ENCODE measurements at regions not wholly inside any gene's neighbourhood (a gene's known extent, or its start where the extent isn't known, plus 50 kb on each side); places are given as distances from the start of the nearest gene placed in this dataset.

DNA sequence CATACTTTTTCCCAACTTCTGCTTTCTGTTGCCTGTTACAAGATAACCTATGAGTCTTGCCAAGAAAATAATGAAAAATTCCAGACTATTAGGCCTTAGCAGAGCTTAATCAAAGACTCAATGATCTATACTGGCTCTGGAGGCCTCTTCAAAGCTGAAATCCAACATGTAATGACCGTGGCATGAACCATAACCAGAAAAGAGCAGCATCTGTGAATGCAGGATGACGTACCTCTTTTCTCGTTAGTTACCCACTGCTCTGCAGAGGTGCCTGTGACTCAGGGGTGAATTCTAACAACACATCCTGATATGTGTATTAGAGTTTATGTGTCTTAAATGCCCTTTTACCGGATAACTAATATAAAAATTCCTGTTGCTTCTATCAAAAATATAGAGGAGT is 645.4 kb downstream of the PRELID2 start:
- no peak for TF ChIP-seq POLR2AphosphoS5 (IDR thresholded peaks at IDR 0.05; ENCODE audit: low read depth, low read length)
- no peak for TF ChIP-seq FOXP2 (optimal IDR thresholded peaks at IDR 0.05; ENCODE audit: borderline replicate concordance, extremely low read depth, extremely low read length, insufficient read depth)
- TF ChIP-seq, protein P1, sequence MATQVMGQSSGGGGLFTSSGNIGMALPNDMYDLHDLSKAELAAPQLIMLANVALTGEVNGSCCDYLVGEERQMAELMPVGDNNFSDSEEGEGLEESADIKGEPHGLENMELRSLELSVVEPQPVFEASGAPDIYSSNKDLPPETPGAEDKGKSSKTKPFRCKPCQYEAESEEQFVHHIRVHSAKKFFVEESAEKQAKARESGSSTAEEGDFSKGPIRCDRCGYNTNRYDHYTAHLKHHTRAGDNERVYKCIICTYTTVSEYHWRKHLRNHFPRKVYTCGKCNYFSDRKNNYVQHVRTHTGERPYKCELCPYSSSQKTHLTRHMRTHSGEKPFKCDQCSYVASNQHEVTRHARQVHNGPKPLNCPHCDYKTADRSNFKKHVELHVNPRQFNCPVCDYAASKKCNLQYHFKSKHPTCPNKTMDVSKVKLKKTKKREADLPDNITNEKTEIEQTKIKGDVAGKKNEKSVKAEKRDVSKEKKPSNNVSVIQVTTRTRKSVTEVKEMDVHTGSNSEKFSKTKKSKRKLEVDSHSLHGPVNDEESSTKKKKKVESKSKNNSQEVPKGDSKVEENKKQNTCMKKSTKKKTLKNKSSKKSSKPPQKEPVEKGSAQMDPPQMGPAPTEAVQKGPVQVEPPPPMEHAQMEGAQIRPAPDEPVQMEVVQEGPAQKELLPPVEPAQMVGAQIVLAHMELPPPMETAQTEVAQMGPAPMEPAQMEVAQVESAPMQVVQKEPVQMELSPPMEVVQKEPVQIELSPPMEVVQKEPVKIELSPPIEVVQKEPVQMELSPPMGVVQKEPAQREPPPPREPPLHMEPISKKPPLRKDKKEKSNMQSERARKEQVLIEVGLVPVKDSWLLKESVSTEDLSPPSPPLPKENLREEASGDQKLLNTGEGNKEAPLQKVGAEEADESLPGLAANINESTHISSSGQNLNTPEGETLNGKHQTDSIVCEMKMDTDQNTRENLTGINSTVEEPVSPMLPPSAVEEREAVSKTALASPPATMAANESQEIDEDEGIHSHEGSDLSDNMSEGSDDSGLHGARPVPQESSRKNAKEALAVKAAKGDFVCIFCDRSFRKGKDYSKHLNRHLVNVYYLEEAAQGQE (IDR thresholded peaks at IDR 0.05; ENCODE audit: insufficient read depth in 1 of 2, low read depth in 2 of 2, low read length in 2 of 2), result no peak
- TF ChIP-seq SIN3A (IDR thresholded peaks at IDR 0.05; ENCODE audit: borderline replicate concordance, insufficient read depth, low read length), result no peak
- TF ChIP-seq TAF1 (IDR thresholded peaks at IDR 0.05; ENCODE audit: borderline replicate concordance, insufficient read depth, low read length), result no peak

DNA sequence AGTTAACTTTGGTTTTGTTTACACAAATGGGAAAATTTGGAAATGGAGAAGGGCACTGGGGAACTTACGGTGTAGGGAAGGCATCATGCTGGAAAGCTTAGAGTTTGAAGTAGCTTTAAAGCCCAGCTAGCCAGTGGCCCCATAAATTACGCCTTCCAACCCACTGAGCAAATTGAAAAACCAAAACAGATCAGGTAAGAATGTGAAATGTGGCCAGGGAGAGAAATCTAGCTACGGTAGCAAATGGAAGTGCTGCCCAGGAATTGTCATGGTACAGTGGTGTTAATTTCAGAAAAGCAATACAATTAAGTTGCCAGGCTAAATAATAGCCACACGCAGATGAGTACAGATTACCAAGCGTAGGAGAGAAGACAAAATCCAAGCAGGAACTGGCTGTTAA is 654.8 kb downstream of the PRELID2 start:
- TF ChIP-seq, protein P1 (IDR thresholded peaks at IDR 0.05; ENCODE audit: insufficient read depth in 1 of 2, low read depth in 2 of 2, low read length in 2 of 2), result no peak
- no peak for TF ChIP-seq POLR2AphosphoS5 (IDR thresholded peaks at IDR 0.05; ENCODE audit: low read depth, low read length)
- TF ChIP-seq FOXP2 (optimal IDR thresholded peaks at IDR 0.05; ENCODE audit: borderline replicate concordance, extremely low read depth, extremely low read length, insufficient read depth), result no peak

DNA sequence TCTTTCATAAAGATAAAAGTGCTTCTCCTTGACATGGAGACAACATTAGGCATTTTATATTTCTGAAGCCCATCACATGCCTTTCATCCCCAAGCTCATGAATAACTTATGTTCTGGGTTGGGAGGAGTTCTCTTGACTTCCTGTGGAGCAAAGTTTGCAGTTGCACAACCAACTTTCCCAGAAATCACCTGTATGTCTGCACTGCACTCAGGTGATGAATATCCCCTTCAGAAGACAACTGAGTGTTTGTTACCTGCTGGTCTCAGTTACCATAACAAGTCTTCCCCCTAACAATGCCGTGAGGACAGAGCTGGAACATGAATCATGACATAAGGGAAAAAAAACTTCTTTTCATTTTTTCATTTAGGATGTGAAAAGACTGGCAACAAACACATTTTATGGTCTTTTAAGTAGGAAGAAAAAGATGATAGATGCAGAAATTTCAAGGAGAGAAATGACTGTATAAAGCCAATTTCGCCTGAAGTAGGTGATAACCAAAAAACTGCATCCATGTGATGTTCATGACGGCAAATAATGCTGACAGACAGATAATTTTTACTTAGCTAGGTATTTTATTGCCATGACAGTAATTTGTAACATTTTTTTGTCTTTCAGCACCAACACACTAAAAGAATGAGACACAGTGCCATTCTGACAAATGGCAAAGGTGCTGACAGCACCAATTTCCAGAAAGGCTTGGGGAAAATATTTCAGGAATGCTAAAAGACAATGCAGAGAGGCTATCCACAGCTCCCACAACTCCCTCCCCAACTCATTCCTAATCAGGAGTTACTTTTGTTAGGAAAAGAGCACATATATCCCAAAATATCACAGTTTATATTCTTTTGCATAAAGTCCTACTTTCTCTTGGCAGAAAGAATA is 656.3 kb downstream of the PRELID2 start:
- TF ChIP-seq TAF1 (IDR thresholded peaks at IDR 0.05; ENCODE audit: borderline replicate concordance, insufficient read depth, low read length), result no peak
- no peak for TF ChIP-seq POLR2AphosphoS5 (IDR thresholded peaks at IDR 0.05; ENCODE audit: low read depth, low read length)
- no peak for TF ChIP-seq SIN3A (IDR thresholded peaks at IDR 0.05; ENCODE audit: borderline replicate concordance, insufficient read depth, low read length)
- no peak for TF ChIP-seq FOXP2 (optimal IDR thresholded peaks at IDR 0.05; ENCODE audit: borderline replicate concordance, extremely low read depth, extremely low read length, insufficient read depth)
- TF ChIP-seq, protein P1 (IDR thresholded peaks at IDR 0.05; ENCODE audit: insufficient read depth in 1 of 2, low read depth in 2 of 2, low read length in 2 of 2), result no peak

DNA sequence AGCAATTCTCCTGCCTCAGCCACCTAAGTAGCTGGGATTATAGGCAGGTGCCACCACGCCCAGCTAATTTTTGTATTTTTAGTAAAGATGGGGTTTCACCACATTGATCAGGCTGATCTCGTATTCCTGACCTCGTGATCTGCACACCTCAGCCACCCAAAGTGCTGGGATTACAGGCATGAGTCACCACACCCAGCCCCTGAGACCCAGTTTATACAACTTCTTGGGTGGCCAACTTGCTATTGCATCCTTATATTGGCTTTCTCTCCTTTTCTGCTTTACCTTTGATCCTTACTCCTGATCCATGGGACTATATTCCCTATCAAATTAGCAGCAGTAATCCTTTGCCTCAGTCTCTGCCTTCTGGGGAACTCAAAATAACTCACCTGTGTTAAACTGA is 659.1 kb downstream of the PRELID2 start:
- TF ChIP-seq, protein P1 (IDR thresholded peaks at IDR 0.05; ENCODE audit: insufficient read depth in 1 of 2, low read depth in 2 of 2, low read length in 2 of 2), result no peak
- no peak for TF ChIP-seq SIN3A (IDR thresholded peaks at IDR 0.05; ENCODE audit: borderline replicate concordance, insufficient read depth, low read length)
- no peak for TF ChIP-seq FOXP2 (optimal IDR thresholded peaks at IDR 0.05; ENCODE audit: borderline replicate concordance, extremely low read depth, extremely low read length, insufficient read depth)
- no peak for TF ChIP-seq POLR2AphosphoS5 (IDR thresholded peaks at IDR 0.05; ENCODE audit: low read depth, low read length)
- TF ChIP-seq TAF1 (IDR thresholded peaks at IDR 0.05; ENCODE audit: borderline replicate concordance, insufficient read depth, low read length), result no peak
